ENCODE measurements at regions not wholly inside any gene's neighbourhood (a gene's known extent, or its start where the extent isn't known, plus 50 kb on each side); places are given as distances from the start of the nearest gene placed in this dataset.

- Histone ChIP-seq H3K4me1 (no peaks in the 10 kb centered on the region), H3K9me3 (no peaks in the 10 kb centered on the region), H3K27me3 (no peaks in the 10 kb centered on the region), H3K27ac (no peak overlapping the region), H3K4me3 (no peak overlapping the region), H3K36me3 (no peaks in the 10 kb centered on the region)
- intact Hi-C loops (cut with DNase I): no loop called here
- no peak for DNase-seq
- ATAC-seq: no peak
- TF ChIP-seq CTCF (IDR thresholded peaks at IDR 0.05): no peak
Observed at GRCh38 chr1:65595724-65596123, 175.3 kb downstream of the LEPR start.

GRCh38 chr1:65596768-65597167, 176.3 kb downstream of the LEPR start:
- H3K9me3 ChIP-seq: no peaks in the 10 kb centered on the region
- TF ChIP-seq CTCF (IDR thresholded peaks at IDR 0.05): no peak
- no peaks in the 10 kb centered on the region for H3K4me1 ChIP-seq
- no peaks in the 10 kb centered on the region for H3K36me3 ChIP-seq
- H3K27me3 ChIP-seq: no peaks in the 10 kb centered on the region
- no peak for ATAC-seq
- DNase-seq: no peak
- H3K4me3 ChIP-seq: no peak overlapping the region
- H3K27ac ChIP-seq: no peak overlapping the region
- intact Hi-C loops (cut with DNase I): no loop called here

- H3K4me3 ChIP-seq: no peak overlapping the region
- intact Hi-C loops (cut with DNase I): no loop called here
- no peak overlapping the region for H3K27ac ChIP-seq
- ATAC-seq: no peak
- no peaks in the 10 kb centered on the region for H3K36me3 ChIP-seq
- H3K9me3 ChIP-seq: no peaks in the 10 kb centered on the region
- DNase-seq: peak in 2 of 4 donors; percentile 6 to 34
- H3K4me1 ChIP-seq: peaks cover 0 to 12% of the 10 kb centered on the region in 2 donors
- no peaks in the 10 kb centered on the region for H3K27me3 ChIP-seq
- no peak for TF ChIP-seq CTCF (IDR thresholded peaks at IDR 0.05)
Observed at GRCh38 chr1:65605621-65606020, 185.2 kb downstream of the LEPR start.

GRCh38 chr1:65606426-65606825, 186.0 kb downstream of the LEPR start:
- DNase-seq (no peak), ATAC-seq (no peak)
- Histone ChIP-seq H3K9me3 (no peaks in the 10 kb centered on the region), H3K27me3 (no peaks in the 10 kb centered on the region), H3K4me3 (no peak overlapping the region), H3K36me3 (no peaks in the 10 kb centered on the region), H3K4me1 (peaks cover 0 to 12% of the 10 kb centered on the region in 2 donors), H3K27ac (no peak overlapping the region)
- no peak for TF ChIP-seq CTCF (IDR thresholded peaks at IDR 0.05)
- intact Hi-C loops (cut with DNase I): no loop called here

GRCh38 chr1:65613884-65614283, 178.8 kb upstream of the PDE4B start:
- Histone ChIP-seq H3K4me1 (no peaks in the 10 kb centered on the region), H3K27ac (no peak overlapping the region), H3K9me3 (no peaks in the 10 kb centered on the region), H3K27me3 (no peaks in the 10 kb centered on the region), H3K36me3 (no peaks in the 10 kb centered on the region), H3K4me3 (no peak overlapping the region)
- ATAC-seq (no peak), DNase-seq (no peak)
- no peak for TF ChIP-seq CTCF (IDR thresholded peaks at IDR 0.05)
- intact Hi-C loops (cut with DNase I): no loop called here

Measured in left lung (tissue), 4 donors.